Body of pancreas (tissue), 4 donors: ENCODE measurements at regions not wholly inside any gene's neighbourhood (a gene's known extent, or its start where the extent isn't known, plus 50 kb on each side); places are given as distances from the start of the nearest gene placed in this dataset.

Experiments
- CTCF ChIP-seq, 7 experiments: fragments of 450-650 bp in 4 of 7; fragments of 200-600 bp in 3 of 7; sonication (generic) in 3 of 7; IDR thresholded peaks; one replicate each; pipeline ENCODE4 v1.5.1; 2016 to 2019; ENCODE audit warnings: antibody characterized with exemption in 7 of 7
- POLR2A ChIP-seq, 3 donors: fragments of 450-650 bp; IDR thresholded peaks; one replicate each; pipeline ENCODE4 v1.6.1; 2016; ENCODE audit warnings: antibody characterized with exemption in 3 of 3, mild to moderate bottlenecking in 2 of 3

- TF ChIP-seq CTCF (IDR thresholded peaks at IDR 0.05) (no peak), POLR2A (IDR thresholded peaks at IDR 0.05) (no peak)
Observed at GRCh38 chr17:72468841-72469240, 348.0 kb downstream of the SOX9 start.
